Panc1 (cell line): ENCODE measurements at regions not wholly inside any gene's neighbourhood (a gene's known extent, or its start where the extent isn't known, plus 50 kb on each side); places are given as distances from the start of the nearest gene placed in this dataset.

ENCODE experiments used
- CTCF ChIP-seq: fragments of 450-650 bp; IDR thresholded peaks from 2 replicates; pipeline ENCODE4 v1.5.1; 2017; ENCODE audit warnings: mild to moderate bottlenecking
- REST ChIP-seq, 2 experiments: IDR thresholded peaks; 2 replicates each; pipeline ENCODE4 v1.6.1; 2011 to 2012; ENCODE audit warnings: low read depth in 2 of 2, control low read depth in 1 of 2, low read length in 1 of 2, mild to moderate bottlenecking in 1 of 2, moderate library complexity in 1 of 2; ENCODE audit not compliant: insufficient read depth in 1 of 2

- TF ChIP-seq CTCF, result no peak
- no peak for TF ChIP-seq REST (IDR thresholded peaks at IDR 0.05; ENCODE audit: insufficient read depth in 1 of 2, low read depth in 2 of 2, low read length in 1 of 2)
Measured at GRCh38 chr6:12523726-12524125, 192.8 kb upstream of the PHACTR1 start.
